Thyroid gland (tissue), 4 donors: ENCODE measurements at regions not wholly inside any gene's neighbourhood (a gene's known extent, or its start where the extent isn't known, plus 50 kb on each side); places are given as distances from the start of the nearest gene placed in this dataset.
"Not testable (repeated sequence)": the region's sequence is repeated elsewhere in the genome, so short reads cannot be mapped to it uniquely, and the experiment has no call there.

ENCODE experiments used
- DNase-seq, 2 donors: peaks; one replicate each; pipeline ENCODE4 v3.0.0-alpha.2; 2019
- H3K27ac ChIP-seq, 3 donors: fragments of 200-600 bp; sonication (generic); 1 replicate in 2 of 3; 2 replicates in 1 of 3; pipeline ENCODE4 v1.5.1; 2016 to 2019; ENCODE audit warnings: mild to moderate bottlenecking in 1 of 3, moderate library complexity in 1 of 3
- H3K27me3 ChIP-seq: fragments of 200-600 bp; sonication (generic); one replicate; pipeline ENCODE4 v1.5.1; 2019
- H3K36me3 ChIP-seq, 2 donors: fragments of 200-600 bp; sonication (generic); one replicate each; pipeline ENCODE4 v1.5.1; 2016 to 2019
- H3K4me1 ChIP-seq, 2 donors: fragments of 200-600 bp; sonication (generic); one replicate each; pipeline ENCODE4 v1.5.1; 2017 to 2019
- H3K4me3 ChIP-seq, 3 donors: fragments of 200-600 bp; sonication (generic); replicated peaks in 1 of 3; 1 replicate in 2 of 3; 2 replicates in 1 of 3; pipeline ENCODE4 v1.5.1; 2016; ENCODE audit warnings: mild to moderate bottlenecking in 1 of 3
- H3K9me3 ChIP-seq: fragments of 200-600 bp; sonication (generic); one replicate; pipeline ENCODE4 v1.5.1; 2017
- CTCF ChIP-seq, 6 experiments: fragments of 200-600 bp in 3 of 6; fragments of 450-650 bp in 3 of 6; sonication (generic) in 3 of 6; IDR thresholded peaks; one replicate each; pipeline ENCODE4 v1.5.1; 2016 to 2019; ENCODE audit warnings: antibody characterized with exemption in 6 of 6, mild to moderate bottlenecking in 2 of 6, inconsistent platforms in 1 of 6, moderate library complexity in 1 of 6
- POLR2A ChIP-seq, 2 donors: fragments of 450-650 bp; IDR thresholded peaks; one replicate each; pipeline ENCODE4 v1.6.1; 2017; ENCODE audit warnings: antibody characterized with exemption in 2 of 2, mild to moderate bottlenecking in 2 of 2, moderate library complexity in 1 of 2
- WGBS, 2 donors: methylation state at CpG; one replicate each; pipeline ENCODE4 v1.1.5; 2017; 5-methylcytosine and 5-hydroxymethylcytosine counted together
- intact Hi-C: fragments of 100-400 bp; cut with DNase I; formaldehyde crosslinking; loops from one replicate; pipeline ENCODE4 v1.15.1; 2023

- H3K27me3 ChIP-seq = no peaks in the 10 kb centered on the region
- no peaks in the 10 kb centered on the region for H3K4me1 ChIP-seq
- DNase-seq = no peak
- no peak overlapping the region for H3K4me3 ChIP-seq
- intact Hi-C loops = no loop called here
- TF ChIP-seq POLR2A (IDR thresholded peaks at IDR 0.05) (no peak), CTCF (IDR thresholded peaks at IDR 0.05) (no peak)
- H3K36me3 ChIP-seq = no peaks in the 10 kb centered on the region
- WGBS, 2 donors = 86 to 87% methylated on average over 4 of the region's 4 CpGs
- H3K9me3 ChIP-seq = no peaks in the 10 kb centered on the region
- H3K27ac ChIP-seq = no peak overlapping the region
Observed at GRCh38 chr5:135155616-135156214, 121.7 kb upstream of the PITX1 start.

GRCh38 chr5:135154961-135155360 lies 120.9 kb upstream of the PITX1 start:
- Histone ChIP-seq H3K4me3 (no peak overlapping the region), H3K9me3 (no peaks in the 10 kb centered on the region), H3K36me3 (no peaks in the 10 kb centered on the region), H3K27ac (no peak overlapping the region), H3K27me3 (no peaks in the 10 kb centered on the region), H3K4me1 (no peaks in the 10 kb centered on the region)
- TF ChIP-seq CTCF (IDR thresholded peaks at IDR 0.05) (no peak), POLR2A (IDR thresholded peaks at IDR 0.05) (no peak)
- no peak for DNase-seq
- 97 to 98% methylated on average over 7 of the region's 7 CpGs for WGBS, 2 donors
- intact Hi-C loops = no loop called here

DNA sequence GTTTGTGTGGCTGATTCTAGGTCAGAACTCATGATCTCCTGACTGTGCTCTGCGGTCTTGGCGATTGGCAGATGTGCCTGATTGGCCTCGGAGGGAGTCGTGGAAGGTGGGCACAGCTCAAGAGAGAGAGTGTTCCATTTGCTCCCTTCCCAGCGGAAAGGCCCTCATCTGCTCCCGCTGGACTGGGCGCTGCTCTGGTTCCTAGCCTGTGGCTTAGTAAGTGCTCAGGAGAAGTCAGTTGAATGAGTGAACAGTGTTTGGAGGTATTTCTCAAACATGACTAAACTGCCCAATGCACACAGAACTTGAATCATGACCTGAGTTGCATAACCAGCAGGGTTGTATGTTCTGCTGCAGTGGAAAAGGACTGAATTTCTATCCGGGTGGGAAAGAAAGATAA lies 120.2 kb upstream of the PITX1 start:
- intact Hi-C loops = no loop called here
- Histone ChIP-seq H3K4me3 (no peak overlapping the region), H3K4me1 (no peaks in the 10 kb centered on the region), H3K27me3 (no peaks in the 10 kb centered on the region), H3K36me3 (no peaks in the 10 kb centered on the region), H3K9me3 (no peaks in the 10 kb centered on the region), H3K27ac (no peak overlapping the region)
- TF ChIP-seq CTCF (IDR thresholded peaks at IDR 0.05) (no peak), POLR2A (IDR thresholded peaks at IDR 0.05) (no peak)
- 86 to 93% methylated on average over 8 of the region's 8 CpGs for WGBS, 2 donors
- no peak for DNase-seq

GRCh38 chr5:135153661-135154060 lies 119.6 kb upstream of the PITX1 start:
- Histone ChIP-seq H3K9me3 (no peaks in the 10 kb centered on the region), H3K4me3 (no peak overlapping the region), H3K4me1 (no peaks in the 10 kb centered on the region), H3K27me3 (no peaks in the 10 kb centered on the region), H3K27ac (no peak overlapping the region), H3K36me3 (no peaks in the 10 kb centered on the region)
- TF ChIP-seq CTCF (IDR thresholded peaks at IDR 0.05) (no peak), POLR2A (IDR thresholded peaks at IDR 0.05) (no peak)
- WGBS, 2 donors = 84 to 88% methylated on average over 3 of the region's 3 CpGs
- intact Hi-C loops = no loop called here
- no peak for DNase-seq

- Histone ChIP-seq H3K36me3 (no peaks in the 10 kb centered on the region), H3K9me3 (no peaks in the 10 kb centered on the region), H3K27ac (no peak overlapping the region), H3K4me1 (no peaks in the 10 kb centered on the region), H3K4me3 (no peak overlapping the region), H3K27me3 (no peaks in the 10 kb centered on the region)
- DNase-seq = no peak
- 85% methylated on average over 4 of the region's 4 CpGs for WGBS, 2 donors
- intact Hi-C loops = no loop called here
- no peak for TF ChIP-seq CTCF (IDR thresholded peaks at IDR 0.05)
- TF ChIP-seq POLR2A (IDR thresholded peaks at IDR 0.05) = no peak
Observed at GRCh38 chr5:135153259-135153658, 119.2 kb upstream of the PITX1 start.

DNA sequence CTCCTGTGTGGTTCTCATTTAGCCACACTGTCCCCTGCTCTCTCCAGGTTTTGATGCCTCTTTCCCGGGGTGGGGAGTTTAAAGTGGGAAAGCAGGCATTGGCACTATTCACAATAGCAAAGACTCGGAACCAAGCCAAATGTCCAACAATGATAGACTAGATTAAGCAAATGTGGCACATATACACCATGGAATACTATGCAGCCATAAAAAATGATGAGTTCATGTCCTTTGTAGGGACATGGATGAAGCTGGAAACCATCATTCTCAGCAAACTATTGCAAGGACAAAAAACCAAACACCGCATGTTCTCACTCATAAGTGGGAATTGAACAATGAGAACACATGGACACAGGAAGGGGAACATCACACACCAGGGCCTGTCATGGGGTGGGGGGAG lies 117.6 kb upstream of the PITX1 start:
- intact Hi-C loops, H3K27ac ChIP-seq: not testable (repeated sequence)
- 99 to 100% methylated on average over 3 of the region's 3 CpGs for WGBS, 2 donors

More for the DNA sequence above, 117.6 kb upstream of the PITX1 start:
- H3K4me3 ChIP-seq, DNase-seq, H3K36me3 ChIP-seq, H3K4me1 ChIP-seq, H3K27me3 ChIP-seq, H3K9me3 ChIP-seq: not testable (repeated sequence)
